DND-41 (cell line): ENCODE measurements at regions not wholly inside any gene's neighbourhood (a gene's known extent, or its start where the extent isn't known, plus 50 kb on each side); places are given as distances from the start of the nearest gene placed in this dataset.

Source experiments
- ATAC-seq: fragments of 200-7000 bp; cut with Tn5 transposase; 3 replicates; pipeline ENCODE4 v1.9.1; 2021; ENCODE audit warnings: low read depth; ENCODE audit not compliant: insufficient read depth
- DNase-seq: peaks from one replicate; pipeline ENCODE4 v3.0.0-alpha.2; 2020
- H2AFZ ChIP-seq: 2 replicates; pipeline ENCODE4 v1.6.0; 2012; ENCODE audit warnings: low read depth, low read length
- H3K27ac ChIP-seq: 2 replicates; pipeline ENCODE4 v1.5.1; 2012; ENCODE audit warnings: low read length, inconsistent platforms
- H3K27me3 ChIP-seq: fragments of 200-600 bp; sonication (generic); 2 replicates; pipeline ENCODE4 v1.6.0; 2012; ENCODE audit warnings: low read length, mild to moderate bottlenecking, inconsistent platforms; ENCODE audit not compliant: insufficient read depth, poor library complexity
- H3K36me3 ChIP-seq: 2 replicates; pipeline ENCODE4 v1.5.1; 2012; ENCODE audit warnings: low read length, inconsistent platforms; ENCODE audit not compliant: insufficient read depth
- H3K4me1 ChIP-seq: 2 replicates; pipeline ENCODE4 v1.5.1; 2012; ENCODE audit warnings: mild to moderate bottlenecking, low read length; ENCODE audit not compliant: insufficient read depth
- H3K4me2 ChIP-seq: 2 replicates; pipeline ENCODE4 v1.6.0; 2012; ENCODE audit warnings: mild to moderate bottlenecking, moderate library complexity, low read length, inconsistent platforms; ENCODE audit not compliant: insufficient read depth
- H3K4me3 ChIP-seq, 2 experiments: fragments of 200-600 bp in 1 of 2; shearing (Covaris generic) in 1 of 2; 2 replicates each; pipeline ENCODE4 v1.5.1; 2012 to 2016; ENCODE audit warnings: inconsistent platforms in 2 of 2, low read length in 2 of 2, mild to moderate bottlenecking in 2 of 2, low read depth in 1 of 2, moderate library complexity in 1 of 2
- H3K79me2 ChIP-seq: 2 replicates; pipeline ENCODE4 v1.6.0; 2012; ENCODE audit warnings: low read length, inconsistent platforms; ENCODE audit not compliant: insufficient read depth
- H3K9ac ChIP-seq: 2 replicates; pipeline ENCODE4 v1.6.0; 2012; ENCODE audit warnings: low read depth, mild to moderate bottlenecking, inconsistent platforms, low read length, moderate library complexity
- H3K9me3 ChIP-seq: 2 replicates; pipeline ENCODE4 v1.5.1; 2012; ENCODE audit warnings: low read length, moderate library complexity, mild to moderate bottlenecking, inconsistent platforms; ENCODE audit not compliant: insufficient read depth, severe bottlenecking
- H4K20me1 ChIP-seq: 2 replicates; pipeline ENCODE4 v1.6.0; 2012; ENCODE audit warnings: low read length; ENCODE audit not compliant: insufficient read depth
- EZH2 ChIP-seq: IDR thresholded peaks from 3 replicates; pipeline ENCODE4 v1.6.1; 2012; ENCODE audit warnings: borderline replicate concordance, low read depth, mild to moderate bottlenecking, moderate library complexity, low read length, inconsistent platforms; ENCODE audit not compliant: severe bottlenecking
- TF ChIP-seq, protein P1 (sequence below): IDR thresholded peaks from 2 replicates; pipeline ENCODE4 v1.5.1; 2012; ENCODE audit warnings: borderline replicate concordance, low read length, moderate library complexity, mild to moderate bottlenecking; ENCODE audit not compliant: poor library complexity, severe bottlenecking; ENCODE audit errors: extremely low read depth

DNA sequence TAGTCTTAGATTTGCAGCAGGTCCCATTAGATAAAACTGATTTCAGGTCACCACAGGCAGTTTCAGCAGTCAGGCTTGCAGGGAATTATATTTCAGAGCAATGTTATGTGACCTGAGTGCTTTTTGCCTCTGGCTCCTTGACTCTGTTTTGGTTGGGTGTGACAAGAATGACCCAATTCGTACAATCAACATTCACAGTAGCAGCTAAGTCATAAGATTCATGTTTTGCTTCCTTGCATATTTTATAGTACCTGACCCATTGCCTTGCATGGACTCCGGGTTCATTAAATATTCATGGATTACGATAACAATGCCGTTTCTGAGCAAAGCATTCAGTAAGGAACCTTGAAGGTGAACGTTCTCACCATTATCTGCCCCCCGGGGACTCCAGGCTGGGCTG is 152.0 kb upstream of the CST7 start:
- TF ChIP-seq, protein P1, sequence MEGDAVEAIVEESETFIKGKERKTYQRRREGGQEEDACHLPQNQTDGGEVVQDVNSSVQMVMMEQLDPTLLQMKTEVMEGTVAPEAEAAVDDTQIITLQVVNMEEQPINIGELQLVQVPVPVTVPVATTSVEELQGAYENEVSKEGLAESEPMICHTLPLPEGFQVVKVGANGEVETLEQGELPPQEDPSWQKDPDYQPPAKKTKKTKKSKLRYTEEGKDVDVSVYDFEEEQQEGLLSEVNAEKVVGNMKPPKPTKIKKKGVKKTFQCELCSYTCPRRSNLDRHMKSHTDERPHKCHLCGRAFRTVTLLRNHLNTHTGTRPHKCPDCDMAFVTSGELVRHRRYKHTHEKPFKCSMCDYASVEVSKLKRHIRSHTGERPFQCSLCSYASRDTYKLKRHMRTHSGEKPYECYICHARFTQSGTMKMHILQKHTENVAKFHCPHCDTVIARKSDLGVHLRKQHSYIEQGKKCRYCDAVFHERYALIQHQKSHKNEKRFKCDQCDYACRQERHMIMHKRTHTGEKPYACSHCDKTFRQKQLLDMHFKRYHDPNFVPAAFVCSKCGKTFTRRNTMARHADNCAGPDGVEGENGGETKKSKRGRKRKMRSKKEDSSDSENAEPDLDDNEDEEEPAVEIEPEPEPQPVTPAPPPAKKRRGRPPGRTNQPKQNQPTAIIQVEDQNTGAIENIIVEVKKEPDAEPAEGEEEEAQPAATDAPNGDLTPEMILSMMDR = no peak
- TF ChIP-seq EZH2 = no peak
- Histone ChIP-seq H3K4me1 (no peaks in the 10 kb centered on the region), H3K27ac (no peak overlapping the region), H4K20me1 (no peaks in the 10 kb centered on the region), H3K27me3 (no peaks in the 10 kb centered on the region), H3K4me2 (no peak overlapping the region), H2AFZ (no peak overlapping the region), H3K9me3 (no peaks in the 10 kb centered on the region), H3K9ac (no peak overlapping the region), H3K36me3 (no peaks in the 10 kb centered on the region), H3K4me3 (no peak overlapping the region), H3K79me2 (no peaks in the 10 kb centered on the region)
- ATAC-seq (no peak), DNase-seq (no peak)

DNA sequence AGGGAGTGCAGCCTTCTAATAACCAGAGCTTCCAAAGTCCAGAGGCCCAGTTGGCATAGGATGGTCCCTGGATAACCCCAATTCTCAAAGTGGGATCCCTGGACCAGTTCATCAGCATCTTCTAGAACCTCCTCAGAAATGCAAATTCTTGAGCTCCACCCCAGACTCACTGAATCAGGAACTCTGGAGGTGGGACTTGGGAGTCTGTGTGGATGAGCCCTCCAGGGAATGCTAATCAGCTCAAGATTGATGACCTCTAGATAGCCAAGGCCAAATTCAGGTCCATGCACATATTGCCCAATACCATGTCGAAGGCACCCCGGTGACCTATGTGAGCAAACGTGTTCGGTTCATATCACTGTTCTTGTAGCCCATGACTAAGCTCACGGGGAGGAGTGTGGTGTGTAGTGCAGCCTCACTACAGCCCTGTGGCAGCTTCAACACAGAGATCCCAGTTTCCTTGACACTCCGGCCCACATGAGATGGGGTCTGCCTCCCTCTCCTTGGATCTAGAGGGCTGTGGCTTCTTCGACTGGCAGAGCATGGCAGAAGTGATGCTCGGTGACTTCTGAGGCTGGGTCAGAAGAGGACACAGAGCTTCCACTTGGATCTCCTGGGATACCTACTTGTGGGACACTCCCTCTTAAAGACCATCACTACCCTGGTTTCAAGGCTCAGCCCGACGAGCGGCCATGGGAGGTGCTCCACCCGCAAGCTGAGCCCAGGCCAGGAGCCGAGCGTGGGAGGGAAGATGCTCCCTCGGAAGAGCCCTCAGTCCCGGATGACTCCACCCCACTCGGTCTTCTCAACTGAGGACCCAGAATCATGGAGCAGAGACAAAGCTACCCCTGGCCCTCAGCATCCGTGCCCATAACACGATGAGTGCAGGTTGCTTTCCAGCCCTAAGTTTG is 151.1 kb upstream of the CST7 start:
- H3K9ac ChIP-seq = no peak overlapping the region
- DNase-seq (no peak), ATAC-seq (no peak)
- no peaks in the 10 kb centered on the region for H3K4me1 ChIP-seq
- no peak overlapping the region for H3K4me3 ChIP-seq
- TF ChIP-seq, protein P1 = no peak
- TF ChIP-seq EZH2 = no peak
- H3K9me3 ChIP-seq = no peaks in the 10 kb centered on the region
- H3K27ac ChIP-seq = no peak overlapping the region
- no peaks in the 10 kb centered on the region for H3K36me3 ChIP-seq
- no peaks in the 10 kb centered on the region for H4K20me1 ChIP-seq
- no peak overlapping the region for H3K4me2 ChIP-seq
- no peak overlapping the region for H2AFZ ChIP-seq
- no peaks in the 10 kb centered on the region for H3K79me2 ChIP-seq
- H3K27me3 ChIP-seq = no peaks in the 10 kb centered on the region

DNA sequence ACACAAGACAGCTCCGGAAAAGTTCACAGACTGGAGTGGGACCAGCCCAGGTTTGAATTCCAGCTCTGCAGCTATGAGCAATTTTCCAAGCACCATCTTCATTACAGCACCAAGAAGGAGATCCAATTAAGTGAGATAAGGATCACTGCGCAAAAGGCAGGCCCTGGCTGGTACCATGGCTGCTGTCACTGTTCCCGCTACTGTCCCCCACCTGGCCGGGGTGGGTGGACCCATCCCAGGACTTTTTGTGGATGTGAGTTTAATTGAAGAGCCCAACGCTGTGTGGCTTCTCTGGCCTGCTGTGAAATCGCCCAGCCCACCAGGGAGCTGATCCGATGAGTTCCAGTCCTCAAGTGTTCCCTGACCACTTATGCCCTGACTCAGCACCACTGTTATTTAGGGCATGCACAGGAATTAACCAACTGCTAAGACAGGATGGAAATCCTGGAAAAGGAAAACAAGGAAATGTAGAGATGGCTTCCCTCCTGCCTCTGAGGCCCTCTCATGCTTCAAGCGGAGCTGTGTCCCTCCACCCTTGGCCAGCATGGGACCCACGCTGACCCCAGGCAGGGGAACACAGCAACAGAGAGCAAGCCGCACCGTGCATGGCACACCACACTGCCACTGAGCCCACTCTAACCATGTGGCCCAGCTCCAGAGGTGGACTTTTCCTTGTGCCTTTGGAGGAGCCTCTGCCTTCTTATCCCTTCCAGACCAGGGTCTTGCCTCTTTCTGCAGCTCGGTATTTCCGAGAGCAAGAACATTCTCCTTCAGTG is 150.0 kb upstream of the CST7 start:
- no peak for TF ChIP-seq EZH2
- TF ChIP-seq, protein P1 = no peak
- Histone ChIP-seq H3K4me2 (no peak overlapping the region), H3K4me3 (no peak overlapping the region), H3K9me3 (no peaks in the 10 kb centered on the region), H3K9ac (no peak overlapping the region), H4K20me1 (no peaks in the 10 kb centered on the region), H3K36me3 (no peaks in the 10 kb centered on the region), H3K27ac (no peak overlapping the region), H2AFZ (no peak overlapping the region), H3K27me3 (no peaks in the 10 kb centered on the region), H3K79me2 (no peaks in the 10 kb centered on the region), H3K4me1 (no peaks in the 10 kb centered on the region)
- ATAC-seq (no peak), DNase-seq (no peak)
